ENCODE measurements at regions not wholly inside any gene's neighbourhood (a gene's known extent, or its start where the extent isn't known, plus 50 kb on each side); places are given as distances from the start of the nearest gene placed in this dataset.
"Not testable (repeated sequence)": the region's sequence is repeated elsewhere in the genome, so short reads cannot be mapped to it uniquely, and the experiment has no call there.

GRCh38 chr13:75178436-75178835 lies 303.5 kb downstream of the TBC1D4 start:
- DNase-seq (ENCODE audit: low spot score) = no peak

- no peak for DNase-seq (ENCODE audit: low spot score)
Observed at GRCh38 chr13:75175575-75175974, 306.4 kb downstream of the TBC1D4 start.

- not testable (repeated sequence) for DNase-seq (ENCODE audit: low spot score)
Observed at GRCh38 chr13:75175097-75175496, 306.9 kb downstream of the TBC1D4 start.

GRCh38 chr13:75174481-75174880 lies 307.5 kb downstream of the TBC1D4 start:
- no peak for DNase-seq (ENCODE audit: low spot score)

GRCh38 chr13:75173457-75174356 lies 308.3 kb downstream of the TBC1D4 start:
- DNase-seq (ENCODE audit: low spot score) = no peak

- DNase-seq (ENCODE audit: low spot score) = no peak
Observed at GRCh38 chr13:75170311-75170710, 311.7 kb downstream of the TBC1D4 start.

GRCh38 chr13:75165543-75166230 lies 316.3 kb downstream of the TBC1D4 start:
- DNase-seq (ENCODE audit: low spot score) = no peak

GRCh38 chr13:75161804-75162203 lies 320.2 kb downstream of the TBC1D4 start:
- no peak for DNase-seq (ENCODE audit: low spot score)

- no peak for DNase-seq (ENCODE audit: low spot score)
Observed at GRCh38 chr13:75160984-75161383, 321.0 kb downstream of the TBC1D4 start.

GRCh38 chr13:75154331-75154730 lies 327.6 kb downstream of the TBC1D4 start:
- DNase-seq (ENCODE audit: low spot score) = no peak

GRCh38 chr13:75153834-75154233 lies 328.1 kb downstream of the TBC1D4 start:
- no peak for DNase-seq (ENCODE audit: low spot score)

- DNase-seq (ENCODE audit: low spot score) = no peak
Observed at GRCh38 chr13:75153386-75153785, 328.6 kb downstream of the TBC1D4 start.

- no peak for DNase-seq (ENCODE audit: low spot score)
Observed at GRCh38 chr13:75151081-75151643, 330.8 kb downstream of the TBC1D4 start.

GRCh38 chr13:75149776-75150175 lies 332.2 kb downstream of the TBC1D4 start:
- no peak for DNase-seq (ENCODE audit: low spot score)

GRCh38 chr13:75147946-75148345 lies 334.0 kb downstream of the TBC1D4 start:
- DNase-seq (ENCODE audit: low spot score) = no peak

GRCh38 chr13:75146436-75146835 lies 335.5 kb downstream of the TBC1D4 start:
- DNase-seq (ENCODE audit: low spot score) = no peak

GRCh38 chr13:75145927-75146326 lies 336.0 kb downstream of the TBC1D4 start:
- DNase-seq (ENCODE audit: low spot score) = no peak

- DNase-seq (ENCODE audit: low spot score) = no peak
Observed at GRCh38 chr13:75139291-75139690, 342.7 kb downstream of the TBC1D4 start.

GRCh38 chr13:75137911-75138571 lies 343.9 kb downstream of the TBC1D4 start:
- DNase-seq (ENCODE audit: low spot score) = no peak

GRCh38 chr13:75136151-75136550 lies 345.8 kb downstream of the TBC1D4 start:
- no peak for DNase-seq (ENCODE audit: low spot score)

- no peak for DNase-seq (ENCODE audit: low spot score)
Observed at GRCh38 chr13:75135325-75135825, 346.6 kb downstream of the TBC1D4 start.
